Head of caudate nucleus (tissue), 42 donors: ENCODE measurements at regions not wholly inside any gene's neighbourhood (a gene's known extent, or its start where the extent isn't known, plus 50 kb on each side); places are given as distances from the start of the nearest gene placed in this dataset.
A peak's percentile ranks its signal among the peaks of the same experiment; 100 is the strongest.

ENCODE experiments used
- DNase-seq, 42 donors: peaks; one replicate each; pipeline versions ENCODE4 v3.0.0 to v3.0.0-alpha.2; 2020 to 2021; ENCODE audit warnings: mixed read lengths in 7 of 42
- intact Hi-C: fragments of 100-400 bp; cut with DNase I; formaldehyde crosslinking; loops from one replicate; pipeline ENCODE4 v1.15.0; 2022

- intact Hi-C loops = no loop called here
- no peak for DNase-seq
Measured at GRCh38 chr13:40080676-40081075, 425.2 kb downstream of the COG6 start.

- no peak for DNase-seq
- intact Hi-C loops = no loop called here
Measured at GRCh38 chr13:40082639-40083038, 427.2 kb downstream of the COG6 start.

DNA sequence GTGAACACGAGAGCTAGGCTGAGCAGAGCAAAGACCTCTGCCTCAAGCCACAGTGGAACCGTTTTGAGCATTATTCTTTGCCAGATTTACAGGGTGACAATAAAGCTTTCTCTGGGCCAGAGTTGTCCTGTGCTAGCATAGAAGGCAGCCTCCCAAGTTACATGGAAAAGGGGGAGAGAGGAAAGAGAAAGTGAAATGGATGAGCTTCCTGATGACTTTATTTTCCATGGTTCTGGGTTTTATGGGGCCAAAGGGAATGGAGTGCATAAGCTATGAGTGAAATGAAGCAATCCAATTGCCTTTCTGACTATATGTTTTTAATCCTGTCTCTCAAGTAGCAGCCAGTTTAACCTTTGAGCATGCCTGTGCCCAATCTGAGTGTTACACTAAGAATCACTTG, 428.4 kb downstream of the COG6 start:
- intact Hi-C loops = no loop called here
- no peak for DNase-seq

GRCh38 chr13:40084934-40085333, 429.5 kb downstream of the COG6 start:
- DNase-seq = no peak

DNA sequence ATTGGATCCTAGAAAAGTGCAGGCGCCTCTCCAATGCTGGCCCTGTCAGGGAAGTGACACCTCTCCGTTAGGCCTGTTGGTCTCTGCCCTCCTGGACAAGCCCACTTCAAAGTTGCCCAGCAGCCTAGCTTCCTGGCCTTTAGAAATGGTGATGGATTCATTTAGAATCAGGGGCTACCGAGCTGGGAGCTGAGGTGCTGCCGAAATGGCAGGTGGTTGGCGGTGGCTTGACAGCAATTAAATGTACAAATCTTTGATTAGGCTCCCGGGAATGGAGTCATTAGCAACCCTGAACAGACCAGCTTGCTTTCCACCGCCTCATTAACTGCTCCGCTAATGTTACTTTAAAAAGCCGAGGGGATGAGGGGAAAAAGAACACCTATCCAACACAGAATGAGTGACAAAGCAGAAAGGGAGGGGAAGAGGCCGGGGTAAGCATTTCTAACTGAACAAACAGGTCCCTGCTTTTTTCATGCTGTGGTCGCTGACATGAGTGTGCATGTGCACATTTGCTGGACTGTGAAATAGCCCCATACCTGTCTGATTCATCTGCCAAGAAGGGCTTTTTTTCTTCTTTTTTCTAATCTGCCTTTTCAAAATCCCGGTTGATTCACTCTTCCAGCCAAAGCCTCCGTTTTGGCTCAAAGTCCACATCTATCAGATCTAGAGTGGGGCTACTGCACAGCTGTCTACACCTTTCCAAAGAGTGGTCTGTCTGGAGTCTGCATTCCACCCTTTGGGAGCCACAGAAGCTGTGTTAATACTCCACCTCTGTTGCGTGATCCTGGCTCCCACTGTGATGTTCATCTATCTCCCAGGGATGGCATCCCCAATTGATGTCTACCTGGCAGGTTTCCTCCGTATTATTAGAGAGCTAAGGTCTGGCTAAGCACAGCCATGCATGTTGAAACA, 431.9 kb downstream of the COG6 start:
- no peak for DNase-seq
- intact Hi-C loops = no loop called here

More at GRCh38 chr13:40084934-40085333, 429.5 kb downstream of the COG6 start:
- intact Hi-C loops = no loop called here

- intact Hi-C loops = no loop called here
- DNase-seq = no peak
Measured at GRCh38 chr13:40094056-40094455, 438.6 kb downstream of the COG6 start.

DNA sequence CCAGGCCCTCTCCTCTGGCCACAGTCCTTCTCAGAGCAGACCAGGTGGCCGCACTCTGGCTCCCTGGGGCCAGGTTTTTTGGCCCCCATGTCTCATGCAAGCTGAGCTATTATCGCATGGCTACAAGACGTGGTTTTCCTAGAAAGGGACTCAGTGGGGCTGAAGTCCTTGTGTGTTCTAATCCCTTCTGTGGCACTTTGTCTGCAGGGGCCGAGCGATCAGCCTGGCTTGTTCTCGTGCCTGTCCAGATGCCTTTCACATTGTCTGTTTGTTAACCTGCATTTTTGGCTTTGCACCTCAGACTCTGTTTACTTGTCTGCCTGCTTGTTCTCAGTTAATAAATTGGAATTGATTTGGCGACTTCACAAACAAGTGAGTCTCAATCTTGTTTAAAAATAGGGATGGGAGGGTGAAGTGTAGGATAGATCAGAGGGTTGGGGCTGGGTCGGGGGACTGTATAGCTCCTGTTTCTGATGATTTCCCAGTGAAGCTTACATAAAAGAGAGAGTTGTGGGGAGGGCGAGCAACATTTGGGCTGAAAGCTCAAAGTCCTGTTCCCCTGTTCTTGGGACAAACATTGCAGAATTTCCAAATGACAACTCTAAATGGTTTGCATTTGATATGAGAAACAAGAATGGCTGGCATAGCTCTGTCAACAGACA, 440.4 kb downstream of the COG6 start:
- intact Hi-C loops = no loop called here
- no peak for DNase-seq

DNA sequence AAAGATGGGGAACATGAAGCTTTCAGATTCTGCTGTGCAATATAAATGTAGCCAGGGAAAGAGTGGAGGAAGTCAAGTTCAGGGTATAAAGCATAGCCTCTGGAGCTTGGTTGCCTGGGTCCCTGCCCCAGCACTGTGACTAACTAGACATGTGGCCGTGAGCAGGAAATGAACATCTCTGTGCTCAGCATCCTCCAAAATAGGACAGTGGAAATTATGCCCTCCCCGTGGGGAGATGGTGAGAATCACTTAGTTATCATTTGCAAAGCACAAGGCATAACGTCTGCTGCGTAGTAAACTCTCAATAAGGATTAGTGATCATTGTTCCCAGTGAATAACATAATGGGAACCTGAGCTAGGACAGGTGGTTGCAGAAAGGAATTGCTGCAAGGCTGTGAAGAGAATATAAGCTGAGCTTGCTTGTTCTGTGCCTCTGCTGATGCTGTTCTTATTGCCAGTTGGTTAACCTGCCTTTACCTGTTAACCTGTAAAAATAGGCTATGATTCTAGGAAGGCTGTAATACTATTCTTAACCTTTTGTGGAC, 441.0 kb downstream of the COG6 start:
- intact Hi-C loops = no loop called here
- no peak for DNase-seq

DNA sequence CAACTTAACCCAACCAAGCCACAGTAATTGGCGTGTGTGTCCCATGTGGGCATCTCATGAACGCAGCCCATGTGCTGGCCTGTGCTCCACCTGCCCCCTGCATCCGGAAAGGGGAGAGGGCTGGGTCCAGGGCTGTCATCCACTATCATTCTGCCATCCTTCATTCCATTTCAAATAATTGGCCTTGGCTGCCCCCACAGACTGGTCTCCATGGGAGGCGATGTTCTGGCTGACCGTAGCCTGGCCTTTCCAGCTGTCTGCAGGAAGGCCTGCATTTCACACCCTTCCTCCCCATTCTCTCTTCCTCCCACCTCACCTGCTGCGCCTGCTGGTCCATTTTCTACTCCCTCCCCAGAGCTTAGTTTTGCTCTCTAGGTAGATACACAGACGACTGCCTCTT, 442.8 kb downstream of the COG6 start:
- intact Hi-C loops = no loop called here
- DNase-seq = no peak

- DNase-seq = peak in 7 of 42 donors; percentile 22 to 58 (median 29)
- intact Hi-C loops = no loop called here
Measured at GRCh38 chr13:40101708-40102359, 446.4 kb downstream of the COG6 start.

- no peak for DNase-seq
- intact Hi-C loops = no loop called here
Measured at GRCh38 chr13:40102360-40102727, 446.9 kb downstream of the COG6 start.

DNA sequence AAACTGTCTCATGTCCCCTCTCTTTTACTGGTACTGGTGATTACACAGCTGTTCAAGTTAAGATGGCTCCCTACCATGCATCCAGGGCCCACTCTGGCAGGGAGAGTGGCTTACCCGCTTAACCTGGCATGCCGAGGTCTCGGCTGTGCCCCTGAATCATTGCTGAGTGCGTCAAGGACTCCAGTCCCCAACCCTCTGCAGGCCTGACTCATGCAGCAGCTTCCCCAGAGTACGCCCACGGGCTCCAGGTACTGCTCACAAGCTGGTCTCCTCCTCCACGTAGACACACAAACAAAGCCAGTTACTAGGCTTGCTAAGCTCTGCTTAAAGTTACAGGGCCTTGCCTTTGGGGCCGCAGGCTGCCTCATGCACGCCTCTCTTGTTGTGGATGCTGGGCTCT, 447.4 kb downstream of the COG6 start:
- DNase-seq = peak; percentile 42 to 95 (median 80)
- intact Hi-C loops = no loop called here

GRCh38 chr13:40103864-40104263, 448.4 kb downstream of the COG6 start:
- DNase-seq = no peak
- intact Hi-C loops = no loop called here

DNA sequence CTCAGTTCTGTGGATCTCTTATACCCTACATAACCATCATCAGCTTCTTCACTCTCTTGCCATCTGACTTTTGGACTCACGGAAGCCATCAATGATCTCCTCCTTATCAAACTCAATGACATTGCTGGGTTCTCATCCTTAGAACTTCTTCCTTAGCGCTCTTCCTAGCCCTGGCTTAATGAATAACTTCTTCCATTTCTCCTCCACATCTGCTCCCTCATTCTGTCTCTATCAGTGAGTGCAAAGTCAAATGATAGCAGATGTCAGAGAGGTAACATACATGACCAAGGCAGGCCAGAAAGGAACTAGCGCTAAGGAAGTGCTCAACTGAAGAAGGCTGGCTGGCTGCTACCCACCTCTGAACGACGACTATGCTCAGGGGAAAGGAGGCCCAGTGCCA, 449.8 kb downstream of the COG6 start:
- no peak for DNase-seq
- intact Hi-C loops = no loop called here

DNA sequence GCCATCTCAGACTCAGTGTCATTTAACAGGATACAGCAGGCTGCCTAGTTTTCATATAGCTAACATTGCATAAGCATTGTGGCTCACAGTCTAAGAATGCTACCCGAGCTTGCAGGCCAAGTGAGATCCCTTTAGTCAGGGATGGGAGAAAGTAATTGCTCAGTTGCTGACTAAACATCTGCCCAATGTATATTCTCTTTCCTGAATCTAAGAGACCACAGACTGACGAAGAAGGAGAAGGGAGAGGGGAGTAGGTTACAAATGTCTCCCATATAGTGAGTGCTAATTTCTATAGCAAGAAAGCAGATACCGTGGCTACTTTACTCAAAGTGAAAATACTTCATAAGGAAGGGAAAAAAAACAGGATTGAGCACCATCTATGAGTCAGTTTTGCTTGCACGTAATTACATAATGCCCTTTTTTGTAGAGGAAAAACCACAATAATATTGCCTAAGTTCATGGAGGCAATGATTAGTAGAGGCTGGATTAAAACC, 453.9 kb downstream of the COG6 start:
- intact Hi-C loops = no loop called here
- DNase-seq = no peak

DNA sequence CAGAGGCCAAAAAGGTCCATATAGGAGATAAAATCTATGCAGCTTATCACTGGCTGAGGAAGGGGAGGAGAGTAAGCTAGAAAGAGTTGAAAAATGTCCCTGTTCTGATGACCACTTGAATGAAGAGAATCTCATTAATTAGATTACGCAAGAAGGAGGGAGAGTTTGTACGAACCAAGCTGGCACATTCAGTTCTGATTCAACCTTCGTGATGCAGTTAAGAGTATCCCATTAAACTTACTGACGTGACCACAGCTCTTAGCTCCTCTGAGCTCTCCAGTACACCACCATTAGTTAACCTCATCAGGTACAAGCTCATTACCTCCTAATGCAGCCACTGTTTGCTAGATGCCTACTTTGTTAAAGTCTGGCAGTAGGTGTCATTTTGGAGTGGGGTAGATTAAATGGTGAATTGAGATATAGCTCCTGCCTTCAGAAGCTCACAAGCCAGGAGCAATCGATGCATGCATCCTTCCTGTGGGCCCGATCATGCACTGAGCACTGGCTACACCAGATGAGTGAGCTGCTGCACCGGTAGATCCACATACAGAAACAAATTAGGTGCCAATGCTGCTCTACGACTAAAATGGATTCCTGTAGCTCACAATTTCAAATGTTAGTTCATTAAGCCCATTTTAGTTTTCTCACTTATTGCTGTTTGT, 458.3 kb downstream of the COG6 start:
- DNase-seq = no peak
- intact Hi-C loops = no loop called here

GRCh38 chr13:40114305-40114896, 458.9 kb downstream of the COG6 start:
- intact Hi-C loops = no loop called here
- peak in 27 of 42 donors; percentile 17 to 71 (median 41) for DNase-seq

GRCh38 chr13:40115426-40115825, 460.0 kb downstream of the COG6 start:
- DNase-seq = no peak
- intact Hi-C loops = no loop called here

DNA sequence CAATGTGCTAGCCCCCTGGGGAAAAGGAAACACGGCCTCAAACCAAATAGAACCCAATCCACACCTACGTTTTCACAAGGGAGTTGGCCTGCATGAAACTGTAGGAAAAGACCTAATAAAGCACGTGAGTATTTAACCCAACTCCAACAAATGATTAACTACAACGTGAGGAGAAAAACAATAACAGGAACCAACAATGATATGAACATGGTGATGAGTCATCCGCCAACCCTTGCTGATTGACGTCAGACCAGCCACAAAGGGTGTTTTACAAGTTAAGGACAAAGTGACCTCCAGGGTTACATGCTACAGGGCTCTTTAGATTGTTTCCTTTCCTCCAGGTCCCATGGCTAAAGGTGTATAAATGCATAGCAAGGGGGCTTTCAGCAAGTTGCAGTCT, 460.5 kb downstream of the COG6 start:
- no peak for DNase-seq
- intact Hi-C loops = no loop called here
